Endodermal cell (in vitro differentiated cells): ENCODE measurements at regions not wholly inside any gene's neighbourhood (a gene's known extent, or its start where the extent isn't known, plus 50 kb on each side); places are given as distances from the start of the nearest gene placed in this dataset.
"Not testable (repeated sequence)": the region's sequence is repeated elsewhere in the genome, so short reads cannot be mapped to it uniquely, and the experiment has no call there.

ENCODE experiments used
- DNase-seq: peaks from one replicate; pipeline ENCODE4 v3.0.0-alpha.2; 2017
- H3K27ac ChIP-seq: 2 replicates; pipeline ENCODE4 v1.5.1; 2013; ENCODE audit warnings: mild to moderate bottlenecking, low read depth, low read length, moderate library complexity
- H3K27me3 ChIP-seq: 2 replicates; pipeline ENCODE4 v1.6.1; 2013; ENCODE audit warnings: mild to moderate bottlenecking, low read length, moderate library complexity; ENCODE audit not compliant: insufficient read depth, control insufficient read depth, poor library complexity, severe bottlenecking
- H3K36me3 ChIP-seq: 2 replicates; pipeline ENCODE4 v1.7.0; 2013; ENCODE audit warnings: mild to moderate bottlenecking, low read length, moderate library complexity; ENCODE audit not compliant: control insufficient read depth, insufficient read depth
- H3K4me1 ChIP-seq: one replicate; pipeline ENCODE4 v1.7.0; 2013; ENCODE audit warnings: low read length; ENCODE audit not compliant: control insufficient read depth, insufficient read depth
- H3K4me3 ChIP-seq: 2 replicates; pipeline ENCODE4 v1.5.1; 2013; ENCODE audit warnings: mild to moderate bottlenecking, low read length, moderate library complexity
- H3K9ac ChIP-seq: 2 replicates; pipeline ENCODE4 v1.6.1; 2013; ENCODE audit warnings: mild to moderate bottlenecking, low read length, moderate library complexity; ENCODE audit not compliant: poor library complexity, severe bottlenecking; ENCODE audit errors: extremely low read depth
- H3K9me3 ChIP-seq: 2 replicates; pipeline ENCODE4 v1.6.1; 2013; ENCODE audit warnings: mild to moderate bottlenecking, low read length, moderate library complexity; ENCODE audit not compliant: control insufficient read depth
- H3K27ac Mint-ChIP-seq: 2 replicates; pipeline ENCODE4 v1.8.0; 2020; ENCODE audit warnings: mixed read lengths
- H3K27me3 Mint-ChIP-seq: 2 replicates; pipeline ENCODE4 v1.8.0; 2021; ENCODE audit warnings: mild to moderate bottlenecking, mixed read lengths; ENCODE audit not compliant: insufficient read depth
- H3K36me3 Mint-ChIP-seq: 2 replicates; pipeline ENCODE4 v1.8.0; 2020; ENCODE audit warnings: low read depth, mixed read lengths
- H3K4me1 Mint-ChIP-seq: 2 replicates; pipeline ENCODE4 v1.8.0; 2020; ENCODE audit warnings: mixed read lengths
- H3K4me3 Mint-ChIP-seq: 2 replicates; pipeline ENCODE4 v1.8.0; 2020; ENCODE audit warnings: mild to moderate bottlenecking, moderate library complexity, mixed read lengths
- H3K9me3 Mint-ChIP-seq: 2 replicates; pipeline ENCODE4 v1.8.0; 2020; ENCODE audit warnings: mild to moderate bottlenecking, mixed read lengths
- WGBS, 2 experiments: methylation state at CpG; one replicate each; pipeline versions ENCODE4 v1.1.5 to v1.1.7; 2013; ENCODE audit warnings: missing lambda C conversion rate in 2 of 2, mixed read lengths in 1 of 2; ENCODE audit not compliant: insufficient coverage in 1 of 2, insufficient read length in 1 of 2; 5-methylcytosine and 5-hydroxymethylcytosine counted together
- TF ChIP-seq, protein P1 (sequence below): fragments of 200-600 bp; sonication (generic); conservative IDR thresholded peaks from 2 replicates; pipeline ENCODE4 v1.5.0; 2021; ENCODE audit warnings: antibody characterized with exemption, mild to moderate bottlenecking

DNA sequence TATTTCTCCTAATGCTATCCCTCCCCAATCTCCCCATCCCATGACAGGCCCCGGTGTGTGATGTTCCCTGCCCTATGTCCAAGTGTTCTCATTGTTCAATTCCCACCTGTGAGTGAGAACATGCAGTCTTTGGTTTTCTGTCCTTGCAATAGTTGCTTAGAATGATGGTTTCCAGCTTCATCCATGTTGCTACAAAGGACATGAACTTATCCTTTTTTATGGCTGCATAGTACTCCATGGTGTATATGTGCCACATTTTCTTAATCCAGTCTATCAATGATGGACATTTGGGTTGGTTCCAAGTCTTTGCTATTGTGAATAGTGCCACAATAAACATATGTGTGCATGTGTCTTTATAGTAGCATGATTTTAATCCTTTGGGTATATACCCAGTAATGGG lies 51.3 kb upstream of the RIOK2 start:
- not testable (repeated sequence) for H3K27ac Mint-ChIP-seq, H3K4me1 Mint-ChIP-seq, H3K4me3 Mint-ChIP-seq, H3K27me3 Mint-ChIP-seq, H3K36me3 Mint-ChIP-seq, H3K9me3 ChIP-seq, H3K27me3 ChIP-seq, H3K4me1 ChIP-seq, DNase-seq, H3K36me3 ChIP-seq, H3K27ac ChIP-seq, H3K9ac ChIP-seq, H3K4me3 ChIP-seq
- H3K9me3 Mint-ChIP-seq: peaks cover 29% of the 10 kb centered on the region
- WGBS, 2 experiments: 86 to 87% methylated on average over 1 of the region's 1 CpG

DNA sequence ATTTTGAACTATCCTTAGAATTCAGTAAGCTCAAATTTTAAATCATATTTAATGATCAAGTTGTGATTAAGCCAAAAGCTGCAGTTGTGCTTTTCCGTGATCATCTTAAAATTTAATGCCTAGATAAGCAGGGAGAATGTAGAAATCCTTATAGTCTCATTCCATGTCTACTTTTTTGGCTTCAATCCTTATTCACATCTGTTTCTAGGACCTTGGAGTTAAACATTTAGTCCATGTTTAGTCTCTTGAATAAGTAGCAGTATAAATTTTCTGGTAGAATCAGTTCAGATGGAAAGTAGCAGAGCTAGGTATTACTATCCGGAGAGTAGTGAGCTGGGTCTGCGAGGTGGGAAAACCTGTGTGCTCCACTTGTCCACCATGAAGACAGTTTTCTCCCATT lies 59.3 kb upstream of the RIOK2 start:
- no peak for DNase-seq
- H3K4me1 Mint-ChIP-seq: no peaks in the 10 kb centered on the region
- TF ChIP-seq, protein P1, sequence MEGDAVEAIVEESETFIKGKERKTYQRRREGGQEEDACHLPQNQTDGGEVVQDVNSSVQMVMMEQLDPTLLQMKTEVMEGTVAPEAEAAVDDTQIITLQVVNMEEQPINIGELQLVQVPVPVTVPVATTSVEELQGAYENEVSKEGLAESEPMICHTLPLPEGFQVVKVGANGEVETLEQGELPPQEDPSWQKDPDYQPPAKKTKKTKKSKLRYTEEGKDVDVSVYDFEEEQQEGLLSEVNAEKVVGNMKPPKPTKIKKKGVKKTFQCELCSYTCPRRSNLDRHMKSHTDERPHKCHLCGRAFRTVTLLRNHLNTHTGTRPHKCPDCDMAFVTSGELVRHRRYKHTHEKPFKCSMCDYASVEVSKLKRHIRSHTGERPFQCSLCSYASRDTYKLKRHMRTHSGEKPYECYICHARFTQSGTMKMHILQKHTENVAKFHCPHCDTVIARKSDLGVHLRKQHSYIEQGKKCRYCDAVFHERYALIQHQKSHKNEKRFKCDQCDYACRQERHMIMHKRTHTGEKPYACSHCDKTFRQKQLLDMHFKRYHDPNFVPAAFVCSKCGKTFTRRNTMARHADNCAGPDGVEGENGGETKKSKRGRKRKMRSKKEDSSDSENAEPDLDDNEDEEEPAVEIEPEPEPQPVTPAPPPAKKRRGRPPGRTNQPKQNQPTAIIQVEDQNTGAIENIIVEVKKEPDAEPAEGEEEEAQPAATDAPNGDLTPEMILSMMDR: no peak
- Histone ChIP-seq H3K9me3 (no peaks in the 10 kb centered on the region), H3K4me3 (no peak overlapping the region), H3K9ac (no peak overlapping the region), H3K36me3 (no peaks in the 10 kb centered on the region), H3K4me1 (no peaks in the 10 kb centered on the region), H3K27ac (no peak overlapping the region), H3K27me3 (no peaks in the 10 kb centered on the region)
- no peaks in the 10 kb centered on the region for H3K36me3 Mint-ChIP-seq
- no peak overlapping the region for H3K27ac Mint-ChIP-seq
- peaks cover 19% of the 10 kb centered on the region for H3K9me3 Mint-ChIP-seq
- 95 to 100% methylated on average over 3 of the region's 3 CpGs for WGBS, 2 experiments
- no peak overlapping the region for H3K4me3 Mint-ChIP-seq
- H3K27me3 Mint-ChIP-seq: no peaks in the 10 kb centered on the region

DNA sequence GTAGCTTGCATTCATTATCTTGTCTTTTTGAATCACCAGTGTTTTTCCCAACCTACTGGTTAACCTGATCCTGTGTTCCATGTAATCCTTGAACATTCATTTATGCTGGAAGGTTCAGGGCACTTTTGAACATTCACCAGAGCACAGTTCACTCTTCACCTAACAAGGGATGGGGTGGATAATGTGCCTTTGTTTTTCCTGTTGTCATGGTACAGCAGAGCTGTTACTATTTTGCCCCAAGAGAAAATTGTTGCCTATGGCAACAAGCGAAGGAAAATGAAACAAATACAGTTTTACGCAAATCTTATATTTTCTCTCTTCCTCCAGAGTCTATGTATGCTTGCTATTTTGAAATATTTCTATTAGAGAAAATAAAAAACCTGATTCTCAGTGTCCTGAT lies 60.3 kb upstream of the RIOK2 start:
- H3K4me3 ChIP-seq: no peak overlapping the region
- DNase-seq: no peak
- no peaks in the 10 kb centered on the region for H3K27me3 ChIP-seq
- WGBS, 2 experiments: 92% methylated on average over 2 of the region's 2 CpGs; no CpG with 5 or more reads in 1 of the 2 experiments
- H3K27ac ChIP-seq: no peak overlapping the region
- H3K9me3 Mint-ChIP-seq: peaks cover 15% of the 10 kb centered on the region
- H3K9me3 ChIP-seq: no peaks in the 10 kb centered on the region
- H3K27me3 Mint-ChIP-seq: no peaks in the 10 kb centered on the region
- no peaks in the 10 kb centered on the region for H3K36me3 Mint-ChIP-seq
- no peaks in the 10 kb centered on the region for H3K4me1 ChIP-seq
- no peaks in the 10 kb centered on the region for H3K36me3 ChIP-seq
- no peak overlapping the region for H3K27ac Mint-ChIP-seq
- H3K9ac ChIP-seq: no peak overlapping the region
- H3K4me1 Mint-ChIP-seq: no peaks in the 10 kb centered on the region
- TF ChIP-seq, protein P1: no peak
- H3K4me3 Mint-ChIP-seq: no peak overlapping the region

DNA sequence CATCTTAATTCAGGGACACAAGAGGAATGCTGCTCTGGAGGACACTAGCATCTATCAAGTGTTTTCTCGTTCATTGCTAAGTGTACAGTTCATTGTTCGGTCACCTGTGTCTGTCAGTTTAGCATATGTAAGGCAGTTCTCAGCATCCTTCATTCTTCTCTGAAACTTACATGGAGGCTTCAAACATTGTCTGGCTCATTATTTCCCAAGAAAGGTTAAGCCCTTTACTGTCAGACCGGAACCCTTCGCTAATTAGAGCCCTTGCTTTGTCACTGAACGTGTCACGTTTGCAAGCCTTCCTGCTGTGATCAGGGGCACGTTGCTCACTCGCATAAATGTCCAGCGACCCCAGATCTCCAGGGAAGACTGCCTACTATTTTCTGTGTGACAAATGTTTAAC lies 62.3 kb upstream of the RIOK2 start:
- H3K27me3 ChIP-seq: no peaks in the 10 kb centered on the region
- TF ChIP-seq, protein P1: no peak
- H3K27me3 Mint-ChIP-seq: no peaks in the 10 kb centered on the region
- H3K4me3 Mint-ChIP-seq: no peak overlapping the region
- H3K36me3 Mint-ChIP-seq: no peaks in the 10 kb centered on the region
- WGBS, 2 experiments: 54 to 78% methylated on average over 6 to 8 of the region's 9 CpGs
- H3K4me1 Mint-ChIP-seq: no peaks in the 10 kb centered on the region
- no peaks in the 10 kb centered on the region for H3K4me1 ChIP-seq
- H3K4me3 ChIP-seq: no peak overlapping the region
- no peaks in the 10 kb centered on the region for H3K36me3 ChIP-seq
- H3K9me3 Mint-ChIP-seq: peaks cover 4% of the 10 kb centered on the region
- no peak for DNase-seq
- no peak overlapping the region for H3K9ac ChIP-seq
- H3K27ac Mint-ChIP-seq: no peak overlapping the region
- H3K27ac ChIP-seq: no peak overlapping the region
- no peaks in the 10 kb centered on the region for H3K9me3 ChIP-seq
